GM19035 (cell line): ENCODE measurements at regions not wholly inside any gene's neighbourhood (a gene's known extent, or its start where the extent isn't known, plus 50 kb on each side); places are given as distances from the start of the nearest gene placed in this dataset.

Experiments
- ATAC-seq: cut with Tn5 transposase; IDR thresholded peaks from one replicate; pipeline ENCODE4 v1.9.1; 2021; ENCODE audit not compliant: unreplicated experiment

- no peak for ATAC-seq
These were observed 75.4 kb upstream of the ROBO1 start for GRCh38 chr3:79843180-79843579.

- no peak for ATAC-seq
These were observed 67.9 kb upstream of the ROBO1 start for GRCh38 chr3:79835701-79836100.

- ATAC-seq: no peak
These were observed 56.4 kb upstream of the ROBO1 start for GRCh38 chr3:79824166-79824565.

- ATAC-seq: no peak
These were observed 54.3 kb upstream of the ROBO1 start for GRCh38 chr3:79822076-79822475.

GRCh38 chr3:79820089-79820488 lies 52.3 kb upstream of the ROBO1 start:
- ATAC-seq: no peak

GRCh38 chr3:79818015-79818414 lies 50.2 kb upstream of the ROBO1 start:
- ATAC-seq: no peak
